GM12865 (cell line): ENCODE measurements at regions not wholly inside any gene's neighbourhood (a gene's known extent, or its start where the extent isn't known, plus 50 kb on each side); places are given as distances from the start of the nearest gene placed in this dataset.

Source experiments
- DNase-seq: peaks from one replicate; pipeline ENCODE4 v3.0.0; 2010; ENCODE audit warnings: low read depth
- H3K4me3 ChIP-seq: 2 replicates; pipeline ENCODE4 v1.5.1; 2011; ENCODE audit warnings: mild to moderate bottlenecking, low read depth, low read length, control low read depth
- TF ChIP-seq, protein P1 (sequence below): IDR thresholded peaks from 2 replicates; pipeline ENCODE4 v1.5.1; 2011; ENCODE audit warnings: low read length, control low read depth, low read depth, inconsistent platforms; ENCODE audit not compliant: insufficient read depth; ENCODE audit errors: missing control alignments

DNA sequence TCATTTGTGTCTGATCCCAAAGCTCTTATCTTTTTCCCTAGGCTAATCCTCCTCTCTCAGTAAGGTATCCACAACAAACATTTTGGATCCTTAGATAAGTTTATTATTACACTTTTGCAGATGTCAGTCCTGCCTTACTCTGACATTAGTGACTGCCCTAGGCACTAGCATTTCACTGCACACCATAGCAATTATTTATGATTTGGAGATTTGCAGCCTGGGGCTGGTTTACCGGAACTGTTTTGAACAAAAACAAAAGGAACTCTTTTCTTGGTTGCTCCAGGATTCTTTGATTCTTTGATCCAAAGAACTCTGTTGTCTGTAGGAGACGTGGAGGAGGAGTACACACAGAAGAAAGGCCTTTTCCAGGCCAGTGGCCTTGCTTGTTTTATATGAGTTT, 80.4 kb downstream of the EDNRB start:
- TF ChIP-seq, protein P1, sequence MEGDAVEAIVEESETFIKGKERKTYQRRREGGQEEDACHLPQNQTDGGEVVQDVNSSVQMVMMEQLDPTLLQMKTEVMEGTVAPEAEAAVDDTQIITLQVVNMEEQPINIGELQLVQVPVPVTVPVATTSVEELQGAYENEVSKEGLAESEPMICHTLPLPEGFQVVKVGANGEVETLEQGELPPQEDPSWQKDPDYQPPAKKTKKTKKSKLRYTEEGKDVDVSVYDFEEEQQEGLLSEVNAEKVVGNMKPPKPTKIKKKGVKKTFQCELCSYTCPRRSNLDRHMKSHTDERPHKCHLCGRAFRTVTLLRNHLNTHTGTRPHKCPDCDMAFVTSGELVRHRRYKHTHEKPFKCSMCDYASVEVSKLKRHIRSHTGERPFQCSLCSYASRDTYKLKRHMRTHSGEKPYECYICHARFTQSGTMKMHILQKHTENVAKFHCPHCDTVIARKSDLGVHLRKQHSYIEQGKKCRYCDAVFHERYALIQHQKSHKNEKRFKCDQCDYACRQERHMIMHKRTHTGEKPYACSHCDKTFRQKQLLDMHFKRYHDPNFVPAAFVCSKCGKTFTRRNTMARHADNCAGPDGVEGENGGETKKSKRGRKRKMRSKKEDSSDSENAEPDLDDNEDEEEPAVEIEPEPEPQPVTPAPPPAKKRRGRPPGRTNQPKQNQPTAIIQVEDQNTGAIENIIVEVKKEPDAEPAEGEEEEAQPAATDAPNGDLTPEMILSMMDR, result no peak
- no peak for DNase-seq
- no peak overlapping the region for H3K4me3 ChIP-seq

DNA sequence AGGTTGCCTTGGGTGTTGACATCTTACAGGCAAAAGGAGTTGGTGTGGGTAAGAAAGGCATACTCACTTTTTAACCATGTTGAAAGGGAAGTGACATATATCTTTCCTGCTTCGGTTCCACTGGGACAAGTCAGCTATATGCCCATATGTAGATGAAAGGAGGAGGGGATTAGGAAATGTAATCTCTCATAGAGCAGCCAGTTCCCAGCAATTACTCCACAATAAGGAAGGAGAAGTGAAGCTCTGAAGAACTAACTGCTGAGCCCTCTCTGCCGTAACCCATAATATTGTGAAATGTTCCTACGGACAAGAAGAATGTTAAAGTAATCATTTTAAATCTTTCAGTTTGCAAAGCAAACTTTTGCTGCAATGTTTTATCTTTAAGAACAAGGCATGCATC, 82.2 kb downstream of the EDNRB start:
- no peak overlapping the region for H3K4me3 ChIP-seq
- TF ChIP-seq, protein P1, result no peak
- DNase-seq, result no peak

DNA sequence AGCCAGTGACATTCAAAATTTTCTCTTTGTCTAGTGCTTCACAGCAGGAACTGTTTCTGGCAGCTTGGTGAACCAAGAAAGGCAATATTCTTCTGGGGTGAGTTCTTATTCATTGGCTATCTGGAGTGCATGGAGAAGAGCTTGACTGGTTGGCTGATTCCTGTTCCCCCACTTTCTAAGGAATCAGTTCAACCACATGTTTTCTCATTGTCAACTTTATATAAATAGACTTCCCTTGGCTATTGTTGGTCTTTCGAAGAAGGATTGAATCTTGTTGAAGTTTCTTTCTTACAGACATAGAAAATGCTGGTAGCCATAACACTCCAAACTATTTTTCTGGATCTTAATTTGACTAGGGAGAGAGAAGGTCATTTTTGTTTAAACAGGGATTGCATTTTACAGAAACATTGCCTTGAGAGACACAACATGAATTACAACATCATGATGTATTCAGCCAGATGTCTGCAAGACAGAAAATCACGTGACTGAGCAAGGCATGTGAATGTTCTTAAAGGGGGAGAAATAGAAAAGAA, 85.2 kb downstream of the EDNRB start:
- TF ChIP-seq, protein P1, result no peak
- no peak for DNase-seq
- H3K4me3 ChIP-seq, result no peak overlapping the region

GRCh38 chr13:77832339-77833100, 86.1 kb downstream of the EDNRB start:
- no peak for DNase-seq
- TF ChIP-seq, protein P1, result no peak
- H3K4me3 ChIP-seq, result no peak overlapping the region

DNA sequence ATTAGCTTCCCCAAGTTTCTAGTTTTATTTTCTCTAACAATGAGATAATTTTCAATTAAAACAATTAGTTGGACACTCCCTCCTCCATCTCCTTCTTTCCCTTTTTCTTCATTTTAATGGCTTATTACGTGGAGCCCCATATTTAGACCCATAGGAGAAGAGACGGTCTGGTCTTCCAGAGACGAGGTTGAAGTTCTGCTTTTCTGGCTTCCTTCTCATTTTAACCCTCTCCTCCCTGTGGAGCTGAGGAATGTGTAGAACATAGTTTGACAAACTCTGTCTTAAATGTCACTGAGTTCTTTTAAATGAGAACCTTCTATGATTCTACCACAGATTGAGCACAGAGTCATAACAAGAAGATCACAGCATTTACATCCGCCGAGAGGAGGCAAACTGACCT, 86.8 kb downstream of the EDNRB start:
- no peak for DNase-seq
- H3K4me3 ChIP-seq, result no peak overlapping the region
- TF ChIP-seq, protein P1, result no peak

DNA sequence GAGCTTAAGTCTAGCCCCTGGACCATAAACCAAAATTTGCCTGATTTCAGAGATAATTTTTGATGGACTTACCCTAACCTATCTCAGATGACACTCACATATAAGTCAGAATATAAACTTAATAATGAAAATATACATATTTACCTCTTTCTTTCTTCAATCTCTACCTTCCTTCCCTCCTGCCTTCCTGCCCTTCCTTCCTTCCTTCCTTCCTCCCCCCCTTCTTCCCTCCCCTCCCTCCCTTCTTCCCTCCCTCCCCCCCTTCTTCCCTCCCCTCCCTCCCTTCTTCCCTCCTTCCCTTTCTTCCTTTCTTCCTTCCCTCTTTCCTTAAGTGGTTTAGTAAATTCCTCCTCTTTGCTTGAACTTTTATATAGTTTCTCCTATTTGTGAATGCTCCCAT, 88.7 kb downstream of the EDNRB start:
- H3K4me3 ChIP-seq, result no peak overlapping the region
- TF ChIP-seq, protein P1, result no peak
- no peak for DNase-seq

DNA sequence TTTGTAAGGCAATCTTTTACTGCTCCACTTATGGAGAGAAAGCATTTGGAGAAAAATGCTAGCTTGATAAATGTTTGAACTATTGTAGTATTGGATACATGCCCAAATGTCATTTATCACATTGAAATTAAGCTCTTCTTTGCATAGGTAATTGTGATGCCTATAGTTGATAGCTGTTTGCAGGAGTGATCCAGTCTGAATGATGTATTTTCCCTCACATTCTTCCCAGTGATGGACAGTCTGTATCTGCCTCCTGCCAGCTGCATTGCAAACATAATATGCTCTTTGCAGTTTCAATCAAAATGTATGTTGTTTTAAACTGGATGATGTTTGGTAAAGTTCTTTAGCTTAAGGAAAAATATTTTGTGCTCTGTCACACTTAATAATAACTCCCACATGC, 89.8 kb downstream of the EDNRB start:
- TF ChIP-seq, protein P1, result no peak
- H3K4me3 ChIP-seq, result no peak overlapping the region
- no peak for DNase-seq
